Mammary epithelial cell (primary cell): ENCODE measurements at regions not wholly inside any gene's neighbourhood (a gene's known extent, or its start where the extent isn't known, plus 50 kb on each side); places are given as distances from the start of the nearest gene placed in this dataset.

Experiments used
- EZH2 ChIP-seq: IDR thresholded peaks from 2 replicates; pipeline ENCODE4 v1.6.1; 2012; ENCODE audit warnings: low read length, inconsistent platforms, borderline replicate concordance
- TF ChIP-seq, protein P1 (sequence below), 2 donors: IDR thresholded peaks in 1 of 2; conservative IDR thresholded peaks in 1 of 2; 2 replicates each; pipeline ENCODE4 v1.5.1; 2011 to 2012; ENCODE audit warnings: inconsistent platforms in 2 of 2, low read length in 2 of 2, mild to moderate bottlenecking in 2 of 2, control low read depth in 1 of 2, low read depth in 1 of 2; ENCODE audit not compliant: insufficient read depth in 1 of 2; ENCODE audit errors: extremely low read depth in 1 of 2

DNA sequence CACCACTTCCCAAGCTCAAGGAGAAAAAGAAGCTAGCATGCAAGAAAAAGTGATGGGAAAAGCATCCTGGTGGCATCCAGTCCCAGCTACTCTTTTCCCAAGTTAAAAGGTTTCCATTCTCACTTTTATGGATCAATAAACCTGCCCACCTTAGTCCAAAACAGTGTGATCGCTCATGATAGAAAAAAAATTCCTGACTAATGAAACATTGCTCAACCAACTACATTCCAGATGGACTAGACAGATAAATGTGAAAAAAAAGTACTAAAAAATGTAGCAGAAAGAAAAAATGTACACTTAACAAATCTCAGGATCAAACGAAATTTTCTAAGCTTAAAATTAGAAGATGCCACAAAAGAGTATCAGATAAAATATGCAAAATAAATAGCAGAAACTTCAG is 312.2 kb downstream of the TMA16 start:
- TF ChIP-seq, protein P1, sequence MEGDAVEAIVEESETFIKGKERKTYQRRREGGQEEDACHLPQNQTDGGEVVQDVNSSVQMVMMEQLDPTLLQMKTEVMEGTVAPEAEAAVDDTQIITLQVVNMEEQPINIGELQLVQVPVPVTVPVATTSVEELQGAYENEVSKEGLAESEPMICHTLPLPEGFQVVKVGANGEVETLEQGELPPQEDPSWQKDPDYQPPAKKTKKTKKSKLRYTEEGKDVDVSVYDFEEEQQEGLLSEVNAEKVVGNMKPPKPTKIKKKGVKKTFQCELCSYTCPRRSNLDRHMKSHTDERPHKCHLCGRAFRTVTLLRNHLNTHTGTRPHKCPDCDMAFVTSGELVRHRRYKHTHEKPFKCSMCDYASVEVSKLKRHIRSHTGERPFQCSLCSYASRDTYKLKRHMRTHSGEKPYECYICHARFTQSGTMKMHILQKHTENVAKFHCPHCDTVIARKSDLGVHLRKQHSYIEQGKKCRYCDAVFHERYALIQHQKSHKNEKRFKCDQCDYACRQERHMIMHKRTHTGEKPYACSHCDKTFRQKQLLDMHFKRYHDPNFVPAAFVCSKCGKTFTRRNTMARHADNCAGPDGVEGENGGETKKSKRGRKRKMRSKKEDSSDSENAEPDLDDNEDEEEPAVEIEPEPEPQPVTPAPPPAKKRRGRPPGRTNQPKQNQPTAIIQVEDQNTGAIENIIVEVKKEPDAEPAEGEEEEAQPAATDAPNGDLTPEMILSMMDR (conservative IDR thresholded peaks at IDR 0.05 in 1 of 2, IDR thresholded peaks at IDR 0.05 in 1 of 2; ENCODE audit: extremely low read depth in 1 of 2, insufficient read depth in 1 of 2, low read depth in 1 of 2, low read length in 2 of 2) = no peak
- TF ChIP-seq EZH2 = no peak
